ENCODE measurements at regions not wholly inside any gene's neighbourhood (a gene's known extent, or its start where the extent isn't known, plus 50 kb on each side); places are given as distances from the start of the nearest gene placed in this dataset.

GRCh38 chr4:111985426-111985825, 159.8 kb upstream of the FAM241A start:
- TF ChIP-seq POLR2A (IDR thresholded peaks at IDR 0.05; ENCODE audit: low read length): no peak
- TF ChIP-seq GATA1 (IDR thresholded peaks at IDR 0.05; ENCODE audit: low read depth, low read length): no peak
